Lung (tissue), 11 donors: ENCODE measurements at regions not wholly inside any gene's neighbourhood (a gene's known extent, or its start where the extent isn't known, plus 50 kb on each side); places are given as distances from the start of the nearest gene placed in this dataset.

ENCODE experiments used
- ATAC-seq: fragments of 200-7000 bp; cut with Tn5 transposase; one replicate; pipeline ENCODE4 v1.9.1; 2020; ENCODE audit warnings: moderate number of reproducible peaks; ENCODE audit not compliant: insufficient read depth, low FRiP score
- DNase-seq, 3 donors: peaks; one replicate each; pipeline ENCODE4 v3.0.0-alpha.2; 2013 to 2017
- H3K27ac ChIP-seq, 2 donors: one replicate each; pipeline ENCODE4 v1.5.1; 2013; ENCODE audit warnings: mild to moderate bottlenecking in 2 of 2, moderate library complexity in 2 of 2, control low read depth in 1 of 2, inconsistent platforms in 1 of 2, low read depth in 1 of 2, low read length in 1 of 2
- H3K27me3 ChIP-seq, 3 donors: one replicate each; pipeline ENCODE4 v1.5.1; 2013; ENCODE audit warnings: low read length in 2 of 3; ENCODE audit not compliant: control insufficient read depth in 3 of 3, insufficient read depth in 3 of 3
- H3K36me3 ChIP-seq, 4 donors: one replicate each; pipeline ENCODE4 v1.5.1; 2013; ENCODE audit warnings: low read length in 4 of 4, mild to moderate bottlenecking in 1 of 4, moderate library complexity in 1 of 4; ENCODE audit not compliant: control insufficient read depth in 4 of 4, insufficient read depth in 4 of 4
- H3K4me1 ChIP-seq, 5 donors: one replicate each; pipeline ENCODE4 v1.5.1; 2013; ENCODE audit warnings: low read length in 5 of 5, mild to moderate bottlenecking in 2 of 5, moderate library complexity in 1 of 5; ENCODE audit not compliant: control insufficient read depth in 5 of 5, insufficient read depth in 5 of 5
- H3K4me3 ChIP-seq: one replicate; pipeline ENCODE4 v1.5.1; 2013; ENCODE audit warnings: mild to moderate bottlenecking, control low read depth, moderate library complexity
- H3K9ac ChIP-seq, 2 donors: one replicate each; pipeline ENCODE4 v1.5.1; 2013; ENCODE audit warnings: low read length in 2 of 2, control low read depth in 1 of 2; ENCODE audit not compliant: insufficient read depth in 1 of 2
- H3K9me3 ChIP-seq, 4 donors: one replicate each; pipeline ENCODE4 v1.5.1; 2013; ENCODE audit warnings: low read length in 3 of 4, mild to moderate bottlenecking in 1 of 4, moderate library complexity in 1 of 4; ENCODE audit not compliant: control insufficient read depth in 4 of 4, insufficient read depth in 3 of 4
- CTCF ChIP-seq: IDR thresholded peaks from 2 replicates; pipeline ENCODE4 v1.5.1; 2012; ENCODE audit warnings: mild to moderate bottlenecking; ENCODE audit errors: control extremely low read depth, extremely low read depth
- whole genome bisulfite sequencing, 2 donors: extraction: QIAGEN DNeasy Blood & Tissue Kit; methylation state at CpG; one replicate each; pipeline ENCODE4 v1.1.7; 2013; 5-methylcytosine and 5-hydroxymethylcytosine counted together
- donor health status: control.
- donor health status: control.
- donor health status: Bipolar disorder and iron deficiency.
- donor health status: healthy.
- donor health status: DM: yes; HTN: yes; CAD: no.

GRCh38 chr1:88163187-88163586, 520.9 kb upstream of the PKN2 start:
- ATAC-seq (no peak), DNase-seq (no peak)
- Histone ChIP-seq H3K9ac (no peak overlapping the region), H3K27me3 (no peaks in the 10 kb centered on the region), H3K27ac (no peak overlapping the region), H3K36me3 (no peaks in the 10 kb centered on the region), H3K9me3 (no peaks in the 10 kb centered on the region), H3K4me3 (no peak overlapping the region), H3K4me1 (no peaks in the 10 kb centered on the region)
- WGBS, 2 donors = 62 to 65% methylated on average over 3 of the region's 3 CpGs
- TF ChIP-seq CTCF = no peak

- Histone ChIP-seq H3K27ac (no peak overlapping the region), H3K27me3 (no peaks in the 10 kb centered on the region)
- no peak for TF ChIP-seq CTCF
Observed at GRCh38 chr1:88168126-88168525, 515.9 kb upstream of the PKN2 start.

GRCh38 chr1:88169139-88169538, 514.9 kb upstream of the PKN2 start:
- TF ChIP-seq CTCF = no peak
- Histone ChIP-seq H3K27me3 (no peaks in the 10 kb centered on the region), H3K27ac (no peak overlapping the region), H3K9me3 (no peaks in the 10 kb centered on the region), H3K4me3 (no peak overlapping the region), H3K9ac (no peak overlapping the region), H3K36me3 (no peaks in the 10 kb centered on the region), H3K4me1 (no peaks in the 10 kb centered on the region)
- ATAC-seq (no peak), DNase-seq (no peak)
- WGBS, 2 donors = 87 to 93% methylated on average over 3 of the region's 3 CpGs

More at GRCh38 chr1:88168126-88168525, 515.9 kb upstream of the PKN2 start:
- Histone ChIP-seq H3K4me3 (no peak overlapping the region), H3K9me3 (no peaks in the 10 kb centered on the region), H3K4me1 (no peaks in the 10 kb centered on the region), H3K36me3 (no peaks in the 10 kb centered on the region), H3K9ac (no peak overlapping the region)
- ATAC-seq = no peak
- DNase-seq = no peak

- Histone ChIP-seq H3K9me3 (no peaks in the 10 kb centered on the region), H3K27me3 (no peaks in the 10 kb centered on the region), H3K4me3 (no peak overlapping the region), H3K36me3 (no peaks in the 10 kb centered on the region), H3K4me1 (no peaks in the 10 kb centered on the region), H3K27ac (no peak overlapping the region), H3K9ac (no peak overlapping the region)
- no peak for ATAC-seq
- DNase-seq = no peak
- no peak for TF ChIP-seq CTCF
Observed at GRCh38 chr1:88169939-88170338, 514.1 kb upstream of the PKN2 start.
